ENCODE measurements at regions not wholly inside any gene's neighbourhood (a gene's known extent, or its start where the extent isn't known, plus 50 kb on each side); places are given as distances from the start of the nearest gene placed in this dataset.

- no peaks in the 10 kb centered on the region; the same call in 1 of the 2 replicates for H3K4me1 ChIP-seq (ENCODE audit: insufficient read depth, low read length)
- H3K79me2 ChIP-seq (ENCODE audit: insufficient read depth, low read length) = no peaks in the 10 kb centered on the region
- no peak overlapping the region for H2BK15ac ChIP-seq (ENCODE audit: low read depth, low read length)
- no peak overlapping the region for H2BK20ac ChIP-seq (ENCODE audit: low read depth, low read length, poor library complexity, severe bottlenecking)
- H3K36me3 Mint-ChIP-seq (ENCODE audit: insufficient read depth in 1 of 3, low read depth in 3 of 3) = peaks cover 2 to 18% (median 5%) of the 10 kb centered on the region in 3 experiments; a peak in 4 of 7 replicates
- peak; percentile 61 for DNase-seq
- H3K9ac ChIP-seq (ENCODE audit: extremely low read depth, insufficient read length, low read length) = no peak overlapping the region
- no peaks in the 10 kb centered on the region for H3K23me2 ChIP-seq (ENCODE audit: insufficient read length, low read depth, low read length, poor library complexity, severe bottlenecking)
- no peak overlapping the region for H4K91ac ChIP-seq (ENCODE audit: insufficient read length, low read depth, low read length)
- H3K4me1 Mint-ChIP-seq = peaks cover 5 to 13% of the 10 kb centered on the region in 2 experiments
- H4K5ac ChIP-seq (ENCODE audit: insufficient read length, low read depth, low read length) = no peak overlapping the region
- TF ChIP-seq, protein P1, sequence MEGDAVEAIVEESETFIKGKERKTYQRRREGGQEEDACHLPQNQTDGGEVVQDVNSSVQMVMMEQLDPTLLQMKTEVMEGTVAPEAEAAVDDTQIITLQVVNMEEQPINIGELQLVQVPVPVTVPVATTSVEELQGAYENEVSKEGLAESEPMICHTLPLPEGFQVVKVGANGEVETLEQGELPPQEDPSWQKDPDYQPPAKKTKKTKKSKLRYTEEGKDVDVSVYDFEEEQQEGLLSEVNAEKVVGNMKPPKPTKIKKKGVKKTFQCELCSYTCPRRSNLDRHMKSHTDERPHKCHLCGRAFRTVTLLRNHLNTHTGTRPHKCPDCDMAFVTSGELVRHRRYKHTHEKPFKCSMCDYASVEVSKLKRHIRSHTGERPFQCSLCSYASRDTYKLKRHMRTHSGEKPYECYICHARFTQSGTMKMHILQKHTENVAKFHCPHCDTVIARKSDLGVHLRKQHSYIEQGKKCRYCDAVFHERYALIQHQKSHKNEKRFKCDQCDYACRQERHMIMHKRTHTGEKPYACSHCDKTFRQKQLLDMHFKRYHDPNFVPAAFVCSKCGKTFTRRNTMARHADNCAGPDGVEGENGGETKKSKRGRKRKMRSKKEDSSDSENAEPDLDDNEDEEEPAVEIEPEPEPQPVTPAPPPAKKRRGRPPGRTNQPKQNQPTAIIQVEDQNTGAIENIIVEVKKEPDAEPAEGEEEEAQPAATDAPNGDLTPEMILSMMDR (conservative IDR thresholded peaks at IDR 0.05) = peak; percentile 51
- H4K20me1 ChIP-seq (ENCODE audit: control insufficient read depth, insufficient read depth, insufficient read length) = no peaks in the 10 kb centered on the region
- peaks cover 10 to 16% of the 10 kb centered on the region in 2 experiments; a peak in 4 of 5 replicates for H3K9me3 Mint-ChIP-seq
- no peak overlapping the region for H3K14ac ChIP-seq (ENCODE audit: insufficient read depth, low read length)
- H2BK12ac ChIP-seq (ENCODE audit: insufficient read length, low read depth, low read length) = no peak overlapping the region
- H3K79me1 ChIP-seq (ENCODE audit: insufficient read depth, low read depth, low read length, poor library complexity, severe bottlenecking) = no peaks in the 10 kb centered on the region
- H4K8ac ChIP-seq (replicated peaks; ENCODE audit: insufficient read length, low read depth, low read length) = no peak overlapping the region
- no peaks in the 10 kb centered on the region for H3K27me3 ChIP-seq (ENCODE audit: insufficient read depth, low read length)
- no peak overlapping the region for H3K23ac ChIP-seq (ENCODE audit: insufficient read length, low read depth, low read length)
- no peak overlapping the region for H2BK5ac ChIP-seq (ENCODE audit: insufficient read length, low read length)
- no peaks in the 10 kb centered on the region; the same call in 1 of the 2 replicates for H3K27me3 Mint-ChIP-seq (ENCODE audit: low read depth)
- H3K9me3 ChIP-seq (ENCODE audit: control insufficient read depth, low read depth, low read length) = no peaks in the 10 kb centered on the region
- no peak overlapping the region for H3K27ac Mint-ChIP-seq
- H2AK5ac ChIP-seq (ENCODE audit: insufficient read length, low read length) = no peak overlapping the region
- H3K56ac ChIP-seq (ENCODE audit: insufficient read length, low read depth, low read length) = no peak overlapping the region
- no peak overlapping the region for H2BK120ac ChIP-seq (ENCODE audit: low read depth, low read length, poor library complexity, severe bottlenecking)
- no peak overlapping the region for H3K4me3 Mint-ChIP-seq
- H3K4ac ChIP-seq (ENCODE audit: low read depth, low read length) = no peak overlapping the region
- H3K27ac ChIP-seq (ENCODE audit: insufficient read length, low read depth, low read length) = no peak overlapping the region
- no peak overlapping the region for H2AFZ ChIP-seq (ENCODE audit: low read length)
- H3T11ph ChIP-seq (ENCODE audit: low read length) = no peak overlapping the region
- H3K18ac ChIP-seq (ENCODE audit: insufficient read length, low read depth, low read length) = no peak overlapping the region
- no peak overlapping the region for H3K4me2 ChIP-seq (ENCODE audit: insufficient read depth, insufficient read length, low read length)
These were observed 466.9 kb upstream of the STXBP6 start for GRCh38 chr14:25516838-25517237.
